Panc1 (cell line): ENCODE measurements at regions not wholly inside any gene's neighbourhood (a gene's known extent, or its start where the extent isn't known, plus 50 kb on each side); places are given as distances from the start of the nearest gene placed in this dataset.

Experiments
- ATAC-seq: fragments of 200-7000 bp; cut with Tn5 transposase; 2 replicates; pipeline ENCODE4 v1.9.1; 2020; ENCODE audit warnings: mild to moderate bottlenecking, moderate library complexity
- BruUV-seq: library from RNA; stranded (reverse); fragments of 400-500 nt; replicated peaks from 2 replicates; lab custom pipeline; 2021; lab: Mats Ljungman, UMichigan
- CTCF ChIA-PET: fragments of 300-600 bp; sonication (Branson Sonifier 250); formaldehyde crosslinking; loops from one replicate; lab custom pipeline; 2022; ENCODE audit warnings: antibody characterized with exemption; lab: Charles Lee
- POLR2A ChIA-PET: fragments of 300-600 bp; sonication (Branson Sonifier 250); formaldehyde crosslinking; loops from one replicate; lab custom pipeline; 2022; ENCODE audit warnings: antibody characterized with exemption; lab: Charles Lee
- DNase-seq: peaks from one replicate; pipeline ENCODE4 v3.0.0-alpha.2; 2010; ENCODE audit warnings: low read depth, low spot score
- H3K27ac ChIP-seq: 2 replicates; pipeline ENCODE4 v1.5.1; 2011; ENCODE audit warnings: mild to moderate bottlenecking, low read length, inconsistent platforms
- H3K27me3 ChIP-seq: fragments of 200-500 bp; sonication (Bioruptor generic); 2 replicates; pipeline ENCODE4 v1.6.0; 2014; ENCODE audit warnings: low read length, inconsistent platforms; ENCODE audit not compliant: control insufficient read depth, insufficient read depth
- H3K36me3 ChIP-seq: fragments of 200-500 bp; sonication (Bioruptor generic); 2 replicates; pipeline ENCODE4 v1.5.1; 2014; ENCODE audit warnings: inconsistent platforms, mild to moderate bottlenecking, low read length, moderate library complexity; ENCODE audit not compliant: control insufficient read depth, insufficient read depth
- H3K4me1 ChIP-seq: 2 replicates; pipeline ENCODE4 v1.5.1; 2011; ENCODE audit warnings: inconsistent platforms, mild to moderate bottlenecking, low read length, moderate library complexity; ENCODE audit not compliant: control insufficient read depth, insufficient read depth
- H3K4me3 ChIP-seq, 2 experiments: 2 replicates each; pipeline ENCODE4 v1.5.1; 2011 to 2012; ENCODE audit warnings: low read depth in 2 of 2, low read length in 2 of 2, mild to moderate bottlenecking in 2 of 2, inconsistent platforms in 1 of 2, moderate library complexity in 1 of 2
- H3K9me3 ChIP-seq: fragments of 200-500 bp; sonication (Bioruptor generic); 2 replicates; pipeline ENCODE4 v1.5.1; 2014; ENCODE audit warnings: low read depth, mild to moderate bottlenecking, inconsistent platforms, low read length, moderate library complexity; ENCODE audit not compliant: control insufficient read depth, insufficient read depth
- CTCF ChIP-seq: fragments of 450-650 bp; IDR thresholded peaks from 2 replicates; pipeline ENCODE4 v1.5.1; 2017; ENCODE audit warnings: mild to moderate bottlenecking
- POLR2AphosphoS5 ChIP-seq: IDR thresholded peaks from 2 replicates; pipeline ENCODE4 v1.6.1; 2012; ENCODE audit warnings: mild to moderate bottlenecking, low read depth, low read length, moderate library complexity
- REST ChIP-seq, 2 experiments: IDR thresholded peaks; 2 replicates each; pipeline ENCODE4 v1.6.1; 2011 to 2012; ENCODE audit warnings: low read depth in 2 of 2, control low read depth in 1 of 2, low read length in 1 of 2, mild to moderate bottlenecking in 1 of 2, moderate library complexity in 1 of 2; ENCODE audit not compliant: insufficient read depth in 1 of 2
- SIN3A ChIP-seq: IDR thresholded peaks from 2 replicates; pipeline ENCODE4 v1.6.1; 2012; ENCODE audit warnings: low read depth, mild to moderate bottlenecking, low read length, moderate library complexity, borderline replicate concordance; ENCODE audit not compliant: insufficient read depth
- TCF7L2 ChIP-seq: IDR thresholded peaks from 2 replicates; pipeline ENCODE4 v1.6.1; 2011; ENCODE audit warnings: mild to moderate bottlenecking, low read depth, low read length, inconsistent platforms
- in situ Hi-C: cut with HindIII; loops from 2 replicates; pipeline ENCODE4 v1.10.0; 2016; ENCODE audit warnings: low sequenced_read_pairs, low pct_unique_long_range_greater_than_20kb
- intact Hi-C: fragments of 100-400 bp; cut with micrococcal nuclease; formaldehyde crosslinking; loops from one replicate; pipeline ENCODE4 v1.10.0; 2022; ENCODE audit not compliant: unreplicated experiment

GRCh38 chr1:82849460-82849859, 1048.7 kb downstream of the ADGRL2 start:
- intact Hi-C loops (no loop called here), in situ Hi-C loops (no loop called here)
- ChIA-PET POLR2A (no interaction called here), CTCF (no interaction called here)
- no peak for TF ChIP-seq CTCF
- TF ChIP-seq TCF7L2: no peak
- no peak for TF ChIP-seq SIN3A
- TF ChIP-seq REST (IDR thresholded peaks at IDR 0.05; ENCODE audit: insufficient read depth in 1 of 2, low read depth in 2 of 2, low read length in 1 of 2): no peak
- no peak for TF ChIP-seq POLR2AphosphoS5
- no TSS peak for BruUV-seq
- ATAC-seq: no peak
- Histone ChIP-seq H3K27me3 (no peaks in the 10 kb centered on the region), H3K27ac (no peak overlapping the region), H3K9me3 (no peaks in the 10 kb centered on the region), H3K4me1 (no peaks in the 10 kb centered on the region), H3K36me3 (no peaks in the 10 kb centered on the region), H3K4me3 (no peak overlapping the region)
- no peak for DNase-seq

- ATAC-seq (no peak), DNase-seq (no peak)
- no TSS peak for BruUV-seq
- no peak for TF ChIP-seq POLR2AphosphoS5
- no peak for TF ChIP-seq SIN3A
- no peak for TF ChIP-seq TCF7L2
- no peak for TF ChIP-seq CTCF
- no peak for TF ChIP-seq REST (IDR thresholded peaks at IDR 0.05; ENCODE audit: insufficient read depth in 1 of 2, low read depth in 2 of 2, low read length in 1 of 2)
- Histone ChIP-seq H3K27me3 (no peaks in the 10 kb centered on the region), H3K4me1 (no peaks in the 10 kb centered on the region), H3K27ac (no peak overlapping the region), H3K36me3 (no peaks in the 10 kb centered on the region), H3K9me3 (no peaks in the 10 kb centered on the region), H3K4me3 (no peak overlapping the region)
- in situ Hi-C loops (no loop called here), intact Hi-C loops (no loop called here)
- ChIA-PET POLR2A (no interaction called here), CTCF (no interaction called here)
These were observed 1047.3 kb downstream of the ADGRL2 start for GRCh38 chr1:82848043-82848442.
